HG02981 (cell line): ENCODE measurements at regions not wholly inside any gene's neighbourhood (a gene's known extent, or its start where the extent isn't known, plus 50 kb on each side); places are given as distances from the start of the nearest gene placed in this dataset.

Source experiments
- ATAC-seq: cut with Tn5 transposase; IDR thresholded peaks from one replicate; pipeline ENCODE4 v1.9.1; 2021; ENCODE audit warnings: mild to moderate bottlenecking, moderate library complexity; ENCODE audit not compliant: unreplicated experiment

DNA sequence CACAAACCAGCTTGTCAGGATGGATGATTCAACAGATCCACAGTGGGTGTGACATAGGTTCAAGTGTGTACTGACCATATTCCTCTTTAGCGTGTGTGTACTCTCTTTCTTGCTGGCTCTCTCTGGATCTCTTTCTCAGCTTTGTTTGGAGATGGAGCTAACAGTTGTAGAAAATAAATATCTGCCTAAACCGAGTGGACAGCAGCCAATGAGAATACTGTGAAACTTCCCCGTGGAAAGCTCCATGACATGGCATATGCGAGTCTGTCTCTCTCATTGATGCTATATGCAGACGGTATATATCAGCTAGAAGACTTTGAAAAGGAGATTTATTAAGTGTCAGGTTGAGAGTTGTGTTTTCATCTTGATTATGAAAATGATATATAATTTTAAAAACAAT lies 406.5 kb upstream of the SUCLG2 start:
- ATAC-seq = no peak

DNA sequence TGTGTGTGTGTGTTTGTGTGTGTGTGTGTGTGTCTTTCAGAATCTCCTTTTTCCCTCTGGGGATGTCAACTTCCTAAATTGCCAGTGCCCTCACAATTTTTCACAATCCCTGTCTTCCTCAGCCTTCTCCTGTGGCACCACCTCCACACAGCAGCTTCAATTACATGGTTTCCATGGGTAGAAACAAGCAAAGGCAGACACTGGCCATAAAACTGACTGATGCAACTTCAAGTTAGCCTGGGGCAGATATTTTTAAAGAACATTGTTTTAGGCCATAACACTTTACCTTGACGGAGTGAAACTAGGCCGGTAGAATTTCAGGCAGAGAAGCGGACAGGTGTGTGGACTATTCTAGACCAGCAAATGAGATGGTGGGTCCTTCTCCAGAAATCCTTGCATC lies 405.8 kb upstream of the SUCLG2 start:
- ATAC-seq = no peak

DNA sequence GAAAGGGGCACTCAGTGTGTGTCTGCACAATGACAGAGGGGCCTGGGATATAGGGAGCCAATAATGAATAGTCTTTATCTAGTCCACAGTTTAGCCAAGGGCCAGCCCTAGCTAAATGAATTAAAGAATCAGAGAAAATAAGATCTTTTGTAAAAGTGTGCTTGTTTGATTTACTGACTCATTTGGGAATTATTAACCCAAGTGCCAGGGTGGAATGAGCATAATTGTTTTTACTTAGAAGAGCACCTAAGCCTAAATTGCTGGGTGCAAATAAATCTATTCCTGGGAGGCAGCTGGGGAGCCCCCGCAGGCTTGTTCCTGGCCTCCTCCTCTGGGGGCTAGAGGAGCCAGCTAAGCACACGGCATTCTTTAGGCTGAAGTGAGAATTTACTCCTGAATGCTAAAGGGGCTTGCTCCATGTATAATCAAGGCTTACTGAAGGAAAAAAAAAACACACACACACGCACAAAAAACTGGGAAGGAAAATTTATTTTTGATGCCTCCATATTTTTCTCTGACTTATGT lies 405.3 kb upstream of the SUCLG2 start:
- ATAC-seq = no peak

DNA sequence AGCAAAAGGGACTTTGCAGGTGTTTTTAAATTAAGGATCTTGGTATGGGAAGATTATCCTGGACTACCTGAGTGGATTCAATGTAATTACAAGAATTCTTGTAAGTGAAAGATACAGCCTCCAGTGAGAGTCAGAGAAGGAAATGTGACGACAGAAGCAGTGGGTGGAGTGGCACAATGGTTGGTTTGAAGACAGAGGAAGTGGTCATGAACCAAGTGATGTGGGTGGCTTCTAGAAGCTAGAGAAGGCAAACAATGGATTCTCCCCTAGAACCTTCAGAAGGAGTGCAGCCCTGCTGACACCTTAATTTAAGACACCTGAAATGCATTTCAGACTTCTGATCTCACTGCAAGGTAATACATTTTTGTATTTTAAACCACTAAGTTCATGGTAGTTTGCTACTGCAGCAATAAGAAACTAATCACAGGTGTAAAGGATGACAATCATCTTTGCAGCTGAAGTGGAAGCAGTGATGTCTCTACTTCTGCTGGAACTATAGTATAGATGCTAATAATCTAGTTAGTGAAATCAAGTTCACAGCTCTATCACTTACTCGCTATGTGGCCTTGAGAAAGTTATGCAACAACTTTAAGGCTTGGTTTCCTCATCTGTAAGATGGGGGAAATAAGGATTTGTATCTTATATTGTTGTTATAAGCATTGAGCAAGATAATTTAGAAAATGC lies 403.4 kb upstream of the SUCLG2 start:
- ATAC-seq = no peak

DNA sequence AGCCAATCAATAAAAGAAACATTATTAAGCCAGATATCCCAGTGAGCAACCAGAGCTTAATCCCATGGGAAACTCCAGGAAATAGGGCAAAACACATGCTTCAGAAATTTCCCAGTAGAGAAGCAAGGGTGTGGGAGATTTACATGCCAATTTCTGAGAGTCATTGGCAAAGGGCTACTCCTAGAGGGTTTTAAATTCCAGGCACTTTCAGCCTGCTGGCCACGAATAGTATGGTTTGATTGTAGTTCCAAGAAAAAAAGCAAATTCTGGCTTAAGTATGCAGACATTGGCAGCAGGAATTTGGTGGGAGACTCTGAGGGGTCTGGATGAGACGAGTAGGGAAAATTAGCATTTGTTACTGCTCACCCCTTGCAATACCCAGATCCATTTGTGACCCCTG lies 402.1 kb upstream of the SUCLG2 start:
- no peak for ATAC-seq

DNA sequence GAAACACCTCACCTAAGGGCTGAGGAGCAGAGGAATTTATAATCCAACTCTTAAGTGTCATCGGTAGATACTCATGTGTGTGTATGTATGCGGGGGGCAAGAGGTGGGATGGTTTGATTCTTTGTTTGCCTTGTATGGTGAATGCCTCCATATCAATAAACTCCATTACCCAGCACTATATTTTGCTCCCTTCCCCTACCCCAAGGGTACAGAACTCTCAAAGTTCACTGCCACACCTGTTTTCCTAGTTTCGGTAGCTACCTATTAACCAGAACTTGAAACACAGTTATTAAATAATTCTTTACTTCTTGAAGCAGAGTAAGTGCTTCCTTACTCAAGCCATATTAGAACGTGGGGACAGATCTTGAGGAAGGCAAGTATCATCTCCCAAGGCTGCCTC lies 400.8 kb upstream of the SUCLG2 start:
- ATAC-seq = no peak

DNA sequence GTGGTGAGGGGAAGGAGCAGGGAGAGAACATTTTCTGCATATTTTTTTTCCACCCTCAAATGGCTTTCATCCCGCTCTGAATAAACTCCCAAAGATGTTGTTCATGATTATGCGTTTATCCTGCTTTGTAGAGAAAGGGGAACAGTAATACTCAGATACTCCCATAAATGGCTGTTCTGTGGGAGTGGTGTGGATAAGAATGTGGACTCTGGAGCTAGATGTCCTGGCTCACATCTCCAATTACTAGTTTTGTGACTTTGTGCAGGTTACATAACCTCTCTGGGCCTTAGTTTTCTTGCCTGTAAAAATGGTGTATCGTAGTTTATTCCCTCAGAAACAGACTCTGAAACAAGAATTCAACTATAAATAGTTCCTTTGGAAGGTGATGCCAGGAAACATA lies 395.4 kb upstream of the SUCLG2 start:
- ATAC-seq = no peak

DNA sequence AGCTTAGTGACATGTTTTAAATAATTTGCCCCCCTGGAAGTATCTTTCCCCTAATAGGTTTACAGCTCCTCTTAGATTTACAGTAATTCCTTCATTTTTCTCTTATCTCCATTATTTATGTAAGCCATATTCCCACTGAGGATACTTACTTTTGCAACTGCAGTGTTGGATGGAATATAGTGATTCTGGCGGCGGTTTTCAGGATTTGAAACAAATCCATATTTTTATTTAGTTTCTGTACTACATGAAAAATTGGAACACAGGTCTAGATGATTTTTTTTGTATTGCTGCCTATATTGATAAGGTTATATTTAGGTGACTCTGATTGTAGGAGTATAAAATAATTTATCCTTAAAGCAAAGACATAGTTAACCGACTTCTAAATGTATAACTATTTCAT lies 391.6 kb upstream of the SUCLG2 start:
- ATAC-seq = no peak

DNA sequence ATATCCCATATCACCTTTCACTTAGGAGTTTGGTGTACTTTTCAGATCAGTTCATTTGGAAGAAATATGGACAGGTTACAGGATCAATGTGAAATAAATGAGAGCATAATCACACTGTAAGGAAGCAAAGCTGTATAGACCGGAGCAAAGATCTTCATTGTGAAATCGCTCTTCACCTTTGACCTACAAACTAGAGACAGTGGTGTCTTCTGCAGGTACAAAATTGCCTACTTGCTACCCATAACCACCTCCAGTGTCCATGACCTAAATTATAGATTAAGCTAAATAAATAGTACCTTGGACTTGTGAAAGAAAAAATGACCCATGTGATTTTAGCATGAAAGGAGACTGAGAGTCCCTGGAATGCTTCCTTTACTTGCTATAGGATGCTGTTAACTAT lies 379.5 kb upstream of the SUCLG2 start:
- no peak for ATAC-seq

DNA sequence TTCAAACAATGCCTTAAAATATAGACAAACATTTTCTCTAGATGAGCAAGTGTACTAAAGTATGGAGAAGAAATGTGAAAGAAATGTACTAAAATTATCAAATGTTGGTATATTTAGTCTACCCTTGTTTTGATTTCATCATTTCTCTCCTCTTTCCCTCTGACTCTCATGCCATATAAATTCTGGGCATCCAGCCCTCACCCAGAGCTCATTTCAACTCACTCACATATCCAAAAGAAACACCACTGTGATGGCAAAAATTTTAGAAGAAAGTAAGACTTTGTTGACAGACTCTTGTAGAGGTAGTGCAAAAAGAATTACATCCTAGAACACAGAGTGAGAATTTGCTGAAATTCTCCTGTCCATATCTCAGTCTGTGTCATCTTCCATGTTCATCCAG lies 377.8 kb upstream of the SUCLG2 start:
- ATAC-seq = no peak

DNA sequence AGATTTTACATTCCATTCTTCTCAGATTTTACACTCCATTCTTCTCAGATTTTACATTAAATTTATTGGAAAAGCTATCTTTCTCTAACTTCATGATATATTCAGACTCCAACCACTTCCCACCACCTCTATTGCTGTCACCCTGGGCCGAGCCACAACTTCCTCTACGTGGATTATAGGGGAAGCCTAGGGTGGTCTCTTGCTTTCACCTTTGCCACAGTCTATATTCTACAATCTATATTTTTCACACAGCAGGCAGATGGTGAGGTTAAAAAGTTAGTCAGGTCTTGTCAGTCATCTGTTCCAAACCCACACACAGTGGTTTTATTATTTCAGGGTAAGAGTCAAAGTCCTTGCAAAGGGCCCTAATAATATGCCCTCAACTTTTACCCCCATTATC lies 370.8 kb upstream of the SUCLG2 start:
- no peak for ATAC-seq

DNA sequence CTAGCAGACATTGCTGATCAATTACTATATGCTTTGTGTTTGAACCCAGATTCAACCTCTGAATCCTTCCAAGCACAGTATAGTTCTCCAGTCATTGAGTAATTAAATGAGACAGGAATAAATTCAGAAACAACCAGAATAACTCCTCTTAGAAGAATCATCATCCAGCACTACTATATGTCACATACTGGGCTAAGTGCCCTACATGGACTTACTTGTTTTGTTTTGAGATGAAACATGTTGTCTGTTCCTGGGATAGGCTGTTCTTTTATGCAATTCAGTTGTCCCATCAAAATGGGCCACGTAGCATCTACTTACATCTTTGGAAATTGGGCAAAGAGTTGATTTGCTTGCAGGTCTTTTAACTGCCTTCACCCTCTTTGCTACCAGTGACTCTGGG lies 365.5 kb upstream of the SUCLG2 start:
- ATAC-seq = no peak

DNA sequence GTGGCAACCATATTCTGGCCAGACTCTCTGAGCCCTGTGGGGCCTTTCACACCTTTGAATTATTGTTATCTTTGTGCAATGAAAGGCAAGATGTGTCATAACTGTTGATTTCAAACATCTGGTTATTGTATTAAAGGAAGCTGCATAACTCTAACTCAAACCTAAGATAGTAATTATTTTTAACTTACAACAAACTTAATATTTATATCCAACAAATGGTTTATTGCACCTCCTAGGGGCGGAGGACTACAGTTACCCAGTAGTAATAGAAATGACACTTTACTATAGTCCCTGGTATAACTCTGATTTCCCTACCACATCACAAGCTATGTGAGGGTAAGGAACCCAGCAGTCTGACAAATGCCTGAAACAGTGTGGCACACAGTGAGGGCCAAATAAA lies 363.9 kb upstream of the SUCLG2 start:
- ATAC-seq = no peak

DNA sequence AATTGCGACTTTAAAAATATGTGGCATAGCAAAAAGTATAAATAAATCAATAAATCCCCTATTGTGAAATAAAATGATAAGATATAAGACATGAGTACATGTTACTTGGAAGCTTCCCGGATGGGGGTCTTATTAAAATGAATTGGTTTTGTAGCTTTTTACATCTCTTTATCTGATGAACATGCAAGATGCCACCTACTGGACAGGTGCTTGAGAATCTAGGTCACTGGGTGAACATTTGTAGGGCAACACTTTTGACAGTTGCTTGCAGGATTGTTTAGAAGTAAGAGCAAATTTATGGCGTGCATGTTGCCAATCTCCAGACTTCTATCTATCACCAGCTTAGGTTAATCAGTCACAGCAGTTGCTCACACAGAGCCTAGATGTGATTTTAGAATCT lies 362.7 kb upstream of the SUCLG2 start:
- ATAC-seq = no peak

DNA sequence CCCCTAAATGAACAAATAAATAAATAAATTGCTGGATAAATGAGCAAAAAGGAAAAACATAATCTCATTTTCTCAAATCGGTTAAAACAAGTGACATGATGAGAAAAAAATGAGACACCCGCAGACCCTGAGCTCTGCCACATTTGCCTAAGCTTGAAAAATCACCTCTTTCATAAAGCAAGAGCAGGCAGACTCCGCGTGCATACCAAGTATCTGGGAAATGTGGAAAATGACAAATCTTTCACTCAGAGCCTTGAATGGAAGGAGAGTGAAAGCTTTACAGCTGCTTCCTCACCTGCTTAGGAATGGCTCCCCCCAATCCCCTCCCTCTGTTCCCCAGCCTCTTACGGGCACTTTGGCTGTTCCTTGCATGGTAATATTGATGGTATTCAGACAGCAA lies 355.5 kb upstream of the SUCLG2 start:
- no peak for ATAC-seq

DNA sequence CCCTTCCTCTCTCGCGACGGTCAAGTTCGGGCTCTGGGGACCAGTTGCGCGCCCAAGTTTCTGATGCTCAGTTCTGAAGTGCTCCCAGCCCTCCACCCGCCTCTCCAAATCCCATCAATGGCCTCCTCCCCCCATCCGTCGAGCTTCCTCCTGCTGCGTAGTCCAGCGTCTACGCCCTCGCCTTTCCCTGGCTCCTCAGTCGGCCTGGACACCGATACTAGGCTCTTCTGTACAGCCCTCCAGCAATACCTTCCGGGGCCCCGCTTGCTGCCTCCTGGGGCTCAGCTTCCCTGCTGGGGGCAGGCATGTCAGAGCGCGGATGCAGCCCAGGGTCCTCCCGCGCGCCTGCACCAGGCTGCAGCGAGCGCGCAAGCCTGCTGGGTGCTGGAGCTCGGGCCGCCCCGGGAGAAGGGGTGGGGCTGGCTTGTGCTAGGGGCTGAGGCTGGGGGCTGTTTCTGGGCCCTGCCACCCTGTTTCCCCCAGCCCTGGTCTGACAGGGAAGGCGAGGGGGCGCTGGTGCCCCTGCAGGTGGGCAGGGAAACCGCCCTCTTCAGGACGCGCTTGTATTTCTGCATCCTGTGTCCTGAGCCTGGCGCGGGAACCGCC lies 353.3 kb upstream of the SUCLG2 start:
- ATAC-seq = no peak

DNA sequence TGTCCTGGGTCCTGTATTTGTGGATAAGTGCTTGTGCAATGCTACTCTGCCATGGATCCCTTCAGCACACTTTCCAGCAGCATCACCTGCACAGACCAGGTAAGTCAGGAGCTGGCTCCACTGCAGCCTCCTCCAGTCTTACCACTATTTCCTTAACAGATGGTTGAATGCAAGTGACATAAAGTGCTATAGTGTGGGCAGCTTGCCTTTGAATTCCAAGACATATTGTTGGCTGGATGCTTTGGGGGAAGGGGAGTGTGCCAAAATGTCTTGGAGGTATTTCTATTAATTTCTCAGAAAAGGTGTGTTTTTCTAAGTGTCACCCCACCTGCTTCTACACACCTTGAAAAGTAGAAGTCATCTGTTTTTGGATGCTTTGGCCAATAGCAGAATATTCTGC lies 352.2 kb upstream of the SUCLG2 start:
- no peak for ATAC-seq

DNA sequence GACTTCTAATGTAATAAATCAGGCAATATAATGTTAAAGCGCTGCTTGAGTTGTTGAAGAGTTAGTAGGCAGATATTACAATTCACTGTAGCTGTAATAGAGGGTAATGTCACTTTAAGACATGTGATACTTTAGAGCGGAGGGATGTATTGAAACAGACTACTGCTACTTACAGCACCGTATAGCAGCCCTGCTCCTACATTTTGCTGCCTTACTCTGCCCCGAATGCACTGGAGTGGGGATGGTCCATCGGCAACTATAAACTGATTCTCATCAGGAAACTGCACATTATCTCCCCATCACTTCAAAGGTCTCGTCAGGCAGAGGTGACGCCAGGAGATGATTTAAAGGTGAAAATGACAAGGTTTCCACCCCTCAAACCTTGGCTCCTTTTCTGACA lies 349.7 kb upstream of the SUCLG2 start:
- ATAC-seq = no peak

DNA sequence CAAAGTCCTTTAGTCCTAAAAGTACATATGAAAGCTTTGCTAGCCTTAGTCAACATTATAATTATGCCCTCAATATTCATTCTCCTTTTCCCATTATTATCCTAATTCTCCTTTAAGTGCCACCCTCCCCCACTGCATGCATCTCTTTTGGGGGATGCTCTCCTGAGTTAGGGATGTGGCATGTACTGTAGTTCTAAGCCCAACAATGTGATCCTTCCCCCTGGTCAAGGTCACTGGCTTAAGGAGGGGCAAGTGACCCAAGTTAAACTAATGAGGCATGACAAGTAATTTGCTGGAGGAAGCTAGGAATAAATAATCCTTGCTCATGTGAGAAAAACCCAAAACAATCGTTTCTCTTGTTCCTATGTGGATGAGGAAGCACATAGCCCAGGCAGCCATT lies 343.9 kb upstream of the SUCLG2 start:
- no peak for ATAC-seq

DNA sequence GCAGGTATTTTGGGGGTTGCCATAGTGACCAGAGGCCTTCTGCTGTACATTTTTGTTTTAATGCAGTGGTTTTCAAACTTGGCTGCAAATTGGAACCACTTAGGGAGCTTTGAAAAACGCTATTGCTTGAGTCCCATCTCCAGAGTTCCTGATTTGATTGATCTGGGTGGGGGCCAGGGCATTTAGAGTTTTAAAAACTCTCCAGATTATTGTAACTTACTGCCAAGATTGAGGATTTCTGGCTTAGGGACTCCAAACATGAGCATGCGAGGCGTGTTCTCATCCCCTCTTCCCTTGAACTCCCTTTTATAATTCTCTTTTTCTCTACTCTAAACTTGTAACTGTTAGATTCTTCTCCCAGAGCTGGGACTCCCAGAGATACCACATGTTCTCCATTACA lies 340.8 kb upstream of the SUCLG2 start:
- ATAC-seq = no peak

DNA sequence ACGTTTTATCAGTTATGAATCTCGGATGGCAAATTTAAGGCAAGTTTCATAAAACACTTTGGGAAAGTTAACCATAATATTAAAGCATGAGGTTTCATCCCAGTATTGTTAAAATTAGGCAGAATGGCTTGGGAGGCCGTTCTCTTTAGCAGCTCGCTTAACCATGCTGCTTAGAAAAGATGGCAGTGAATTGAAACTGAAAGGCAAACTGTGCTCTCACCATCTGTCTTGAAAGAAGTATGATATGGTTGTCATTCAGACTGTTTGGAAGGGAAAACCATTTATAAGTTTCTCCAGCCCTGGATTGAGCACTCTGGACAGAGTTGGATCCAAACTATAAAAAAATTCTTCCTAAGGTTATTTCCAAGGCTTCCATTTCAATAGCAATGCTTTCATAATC lies 332.3 kb upstream of the SUCLG2 start:
- no peak for ATAC-seq

DNA sequence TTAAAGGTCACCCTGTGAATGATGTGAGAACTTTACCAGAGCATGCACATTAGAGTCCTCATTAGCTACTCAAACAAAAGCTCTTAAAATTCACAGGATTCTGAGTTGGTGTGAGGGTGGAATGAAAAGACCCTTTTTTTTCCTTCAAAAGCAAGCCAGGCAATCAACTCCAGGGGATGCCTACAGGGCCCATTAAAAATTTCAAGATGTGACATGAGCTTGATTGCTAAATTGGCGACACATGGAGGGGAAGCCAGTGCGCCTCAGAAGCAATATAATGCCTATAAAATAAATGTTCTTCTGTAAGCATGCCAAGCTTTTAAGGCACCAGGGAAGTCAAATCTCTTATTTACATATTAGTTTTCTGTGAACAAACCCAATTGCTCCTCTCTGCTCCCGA lies 328.8 kb upstream of the SUCLG2 start:
- no peak for ATAC-seq

DNA sequence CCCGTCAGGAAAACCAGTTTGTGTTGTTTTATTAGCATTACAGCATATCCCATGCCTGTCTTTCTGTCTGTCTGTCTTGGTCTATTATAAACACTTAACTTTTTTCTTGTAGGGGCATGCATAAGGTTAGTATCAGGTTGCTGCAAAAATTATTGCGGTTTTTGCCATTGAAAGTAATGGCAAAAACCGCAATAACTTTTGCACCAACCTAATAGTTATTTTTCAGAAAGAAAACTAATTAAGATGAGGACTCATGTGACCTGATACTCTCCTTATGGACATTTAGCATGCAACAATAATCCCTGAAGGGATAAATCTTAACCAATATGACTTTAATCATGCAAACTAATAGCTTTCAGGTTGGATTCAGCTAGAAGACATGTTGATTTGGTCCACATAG lies 326.7 kb upstream of the SUCLG2 start:
- no peak for ATAC-seq
